ENCODE measurements at regions not wholly inside any gene's neighbourhood (a gene's known extent, or its start where the extent isn't known, plus 50 kb on each side); places are given as distances from the start of the nearest gene placed in this dataset.
"Not testable (repeated sequence)": the region's sequence is repeated elsewhere in the genome, so short reads cannot be mapped to it uniquely, and the experiment has no call there.

- not testable (repeated sequence) for TF ChIP-seq CTCF (IDR thresholded peaks at IDR 0.05; ENCODE audit: low read depth, low read length, poor library complexity, severe bottlenecking); EZH2phosphoT487 (IDR thresholded peaks at IDR 0.05; ENCODE audit: borderline replicate concordance, low read length)
Measured at GRCh38 chr9:102416251-102416650, 578.9 kb upstream of the CYLC2 start.

All from DOHH2 (cell line).